ENCODE measurements at regions not wholly inside any gene's neighbourhood (a gene's known extent, or its start where the extent isn't known, plus 50 kb on each side); places are given as distances from the start of the nearest gene placed in this dataset.

- H3K9me3 ChIP-seq, result no peaks in the 10 kb centered on the region
- no peak overlapping the region for H3K4me3 ChIP-seq
- H3K4me1 ChIP-seq, result no peaks in the 10 kb centered on the region
- H3K36me3 ChIP-seq, result no peaks in the 10 kb centered on the region
- DNase-seq, result no peak
- no peak overlapping the region for H3K27ac ChIP-seq
- intact Hi-C loops (cut with DNase I; ENCODE audit: low total_unique reads), result no loop called here
- no peak for TF ChIP-seq CTCF (IDR thresholded peaks at IDR 0.05)
- peaks cover 0 to 3% of the 10 kb centered on the region in 2 donors for H3K27me3 ChIP-seq
Measured at GRCh38 chr7:25970911-25971310, 181.1 kb upstream of the NFE2L3 start.

DNA sequence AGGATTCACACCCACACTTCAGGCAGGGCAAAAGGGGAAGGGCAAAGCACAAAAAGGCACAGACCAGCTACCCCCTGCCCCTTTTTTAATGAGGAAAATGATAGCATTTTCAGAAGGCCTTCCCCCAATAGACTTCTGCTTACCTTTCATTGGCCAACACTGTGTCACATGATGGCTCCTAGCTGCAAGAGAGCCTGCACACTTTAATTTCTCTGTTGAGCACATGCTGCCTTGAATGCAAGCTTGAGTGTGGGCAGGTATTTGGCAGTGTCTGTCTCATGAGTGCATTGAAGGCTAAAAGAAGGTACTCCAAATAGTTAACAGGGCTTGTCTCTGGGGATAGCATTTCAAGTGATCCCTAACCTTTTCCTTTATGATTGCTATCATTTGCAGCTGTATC, 175.4 kb upstream of the NFE2L3 start:
- no peaks in the 10 kb centered on the region for H3K36me3 ChIP-seq
- no peaks in the 10 kb centered on the region for H3K4me1 ChIP-seq
- intact Hi-C loops (cut with DNase I; ENCODE audit: low total_unique reads), result no loop called here
- no peak overlapping the region for H3K27ac ChIP-seq
- H3K4me3 ChIP-seq, result no peak overlapping the region
- H3K27me3 ChIP-seq, result no peaks in the 10 kb centered on the region
- H3K9me3 ChIP-seq, result peaks cover 0 to 11% (median 0%) of the 10 kb centered on the region in 3 donors
- DNase-seq, result no peak
- TF ChIP-seq CTCF (IDR thresholded peaks at IDR 0.05), result no peak

GRCh38 chr7:25978466-25978865, 173.5 kb upstream of the NFE2L3 start:
- DNase-seq, result no peak
- intact Hi-C loops (cut with DNase I; ENCODE audit: low total_unique reads), result no loop called here
- peaks cover 0 to 11% (median 0%) of the 10 kb centered on the region in 3 donors for H3K9me3 ChIP-seq
- no peaks in the 10 kb centered on the region for H3K4me1 ChIP-seq
- H3K27me3 ChIP-seq, result no peaks in the 10 kb centered on the region
- no peak overlapping the region for H3K27ac ChIP-seq
- TF ChIP-seq CTCF (IDR thresholded peaks at IDR 0.05), result no peak
- H3K4me3 ChIP-seq, result no peak overlapping the region
- no peaks in the 10 kb centered on the region for H3K36me3 ChIP-seq

DNA sequence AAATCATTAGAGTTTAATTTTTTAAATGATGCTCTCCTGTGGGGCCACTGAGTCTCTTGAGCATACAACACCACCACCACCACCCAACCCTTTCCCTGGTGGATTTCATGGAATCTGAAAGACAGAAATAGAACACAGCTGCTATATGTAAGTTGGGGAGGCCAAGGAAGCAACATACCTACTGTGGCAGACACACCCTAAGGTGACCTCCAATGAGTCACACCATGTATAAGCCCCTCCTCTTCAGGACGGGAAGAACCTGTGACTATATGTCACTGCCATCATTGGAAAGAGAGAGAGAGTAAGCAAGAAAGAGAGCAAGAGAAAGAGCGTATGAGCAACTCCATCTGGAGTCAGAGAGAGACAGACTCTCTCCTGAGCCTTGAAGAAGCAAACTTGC, 172.4 kb upstream of the NFE2L3 start:
- H3K4me1 ChIP-seq, result no peaks in the 10 kb centered on the region
- DNase-seq, result no peak
- no peaks in the 10 kb centered on the region for H3K36me3 ChIP-seq
- H3K27me3 ChIP-seq, result no peaks in the 10 kb centered on the region
- intact Hi-C loops (cut with DNase I; ENCODE audit: low total_unique reads), result no loop called here
- no peak for TF ChIP-seq CTCF (IDR thresholded peaks at IDR 0.05)
- H3K4me3 ChIP-seq, result no peak overlapping the region
- H3K9me3 ChIP-seq, result peaks cover 0 to 11% (median 0%) of the 10 kb centered on the region in 3 donors
- H3K27ac ChIP-seq, result no peak overlapping the region

DNA sequence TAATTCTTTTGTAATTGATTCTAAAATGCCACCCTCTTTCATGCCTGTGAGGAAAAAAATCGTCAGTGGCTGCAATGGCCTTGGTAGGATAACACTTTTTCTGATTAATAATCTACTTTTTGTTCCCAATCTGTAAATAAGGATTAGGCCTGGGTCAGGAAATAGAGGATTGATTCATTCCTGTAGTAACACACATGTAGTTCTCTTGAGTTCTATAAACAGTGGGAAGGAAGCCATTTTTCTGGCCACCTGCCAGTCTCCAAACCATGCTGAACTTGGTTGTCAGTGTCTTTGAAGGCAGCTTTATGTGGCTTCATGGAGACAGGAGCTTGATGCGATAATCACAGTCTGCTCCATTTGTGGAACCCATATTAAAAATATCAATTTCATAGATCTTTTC, 169.3 kb upstream of the NFE2L3 start:
- Histone ChIP-seq H3K27me3 (no peaks in the 10 kb centered on the region), H3K4me3 (no peak overlapping the region), H3K27ac (no peak overlapping the region), H3K36me3 (no peaks in the 10 kb centered on the region), H3K4me1 (no peaks in the 10 kb centered on the region), H3K9me3 (no peaks in the 10 kb centered on the region)
- TF ChIP-seq CTCF (IDR thresholded peaks at IDR 0.05), result no peak
- DNase-seq, result no peak
- intact Hi-C loops (cut with DNase I; ENCODE audit: low total_unique reads), result no loop called here

DNA sequence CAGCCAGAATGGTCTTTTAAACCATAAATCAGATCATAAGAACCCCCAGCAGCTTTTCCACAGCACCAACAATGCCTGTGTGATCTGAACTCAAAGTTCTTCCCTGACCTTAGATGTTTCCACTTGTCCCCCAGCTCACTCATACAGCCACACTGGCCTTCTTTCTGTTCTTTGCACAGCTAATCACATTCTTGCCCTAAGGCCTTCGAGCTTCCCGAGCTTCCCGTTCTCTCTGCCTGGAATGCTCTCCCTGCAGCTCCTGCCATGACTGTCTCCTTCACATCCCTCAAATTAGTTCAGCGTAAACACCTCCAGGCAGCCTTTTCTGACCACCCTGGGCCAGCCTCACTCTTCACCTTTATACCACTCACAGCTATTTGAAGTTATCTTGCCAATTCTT, 166.8 kb upstream of the NFE2L3 start:
- intact Hi-C loops (cut with DNase I; ENCODE audit: low total_unique reads), result no loop called here
- no peaks in the 10 kb centered on the region for H3K4me1 ChIP-seq
- no peaks in the 10 kb centered on the region for H3K9me3 ChIP-seq
- no peak for TF ChIP-seq CTCF (IDR thresholded peaks at IDR 0.05)
- no peak overlapping the region for H3K4me3 ChIP-seq
- H3K27me3 ChIP-seq, result no peaks in the 10 kb centered on the region
- H3K36me3 ChIP-seq, result no peaks in the 10 kb centered on the region
- no peak overlapping the region for H3K27ac ChIP-seq
- DNase-seq, result no peak
